ENCODE measurements at regions not wholly inside any gene's neighbourhood (a gene's known extent, or its start where the extent isn't known, plus 50 kb on each side); places are given as distances from the start of the nearest gene placed in this dataset.

DNA sequence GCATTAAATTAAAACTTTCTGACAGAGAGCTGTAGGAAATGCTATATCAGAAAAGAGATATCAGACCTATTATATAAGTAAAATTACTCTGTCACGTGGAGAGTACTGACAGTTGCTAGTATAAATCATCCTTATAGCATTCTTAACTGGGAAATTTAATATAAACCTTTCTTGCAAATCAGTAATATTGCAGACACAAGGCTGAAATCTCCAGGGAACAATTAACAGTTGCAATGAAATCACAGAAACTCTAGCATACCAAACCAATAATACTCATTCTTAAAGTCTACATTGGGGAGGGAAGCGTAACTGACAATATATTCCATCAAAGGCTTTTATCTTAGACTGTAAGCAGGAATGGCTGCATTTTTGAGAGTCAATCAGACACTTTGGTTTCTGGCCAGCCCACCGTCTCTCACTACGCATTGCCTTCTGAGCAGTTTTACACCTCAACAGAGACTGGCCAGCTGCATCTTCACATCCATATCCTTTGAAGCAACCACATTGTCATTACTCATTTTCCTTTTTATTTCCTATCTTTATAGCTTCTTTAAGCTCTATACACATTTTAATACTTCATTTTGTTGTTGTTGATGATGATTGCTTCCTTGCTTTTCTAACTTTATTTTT lies 536.0 kb upstream of the CDH2 start:
- no peak overlapping the region for H3K27ac ChIP-seq (ENCODE audit: low read depth in 1 of 3, low read length in 2 of 3)
- no peaks in the 10 kb centered on the region for H3K9me3 ChIP-seq (ENCODE audit: control insufficient read depth in 2 of 2, insufficient read depth in 1 of 2, low read depth in 1 of 2, low read length in 1 of 2)
- H3K4me1 ChIP-seq (ENCODE audit: control insufficient read depth in 3 of 3, insufficient read depth in 2 of 3, low read depth in 1 of 3, low read length in 2 of 3), result no peaks in the 10 kb centered on the region
- no peak overlapping the region for H3K4me3 ChIP-seq (ENCODE audit: low read depth in 1 of 3, low read length in 3 of 3)
- no peak for DNase-seq
- H3K36me3 ChIP-seq (ENCODE audit: control insufficient read depth in 3 of 3, insufficient read depth in 2 of 3, low read depth in 1 of 3, low read length in 3 of 3), result no peaks in the 10 kb centered on the region
- 77 to 79% (median 77%) methylated on average over 4 of the region's 4 CpGs for WGBS, 3 donors
- no peaks in the 10 kb centered on the region for H3K27me3 ChIP-seq (ENCODE audit: control insufficient read depth in 3 of 3, insufficient read depth in 3 of 3, low read length in 3 of 3)
- no peak for FAIRE-seq

DNA sequence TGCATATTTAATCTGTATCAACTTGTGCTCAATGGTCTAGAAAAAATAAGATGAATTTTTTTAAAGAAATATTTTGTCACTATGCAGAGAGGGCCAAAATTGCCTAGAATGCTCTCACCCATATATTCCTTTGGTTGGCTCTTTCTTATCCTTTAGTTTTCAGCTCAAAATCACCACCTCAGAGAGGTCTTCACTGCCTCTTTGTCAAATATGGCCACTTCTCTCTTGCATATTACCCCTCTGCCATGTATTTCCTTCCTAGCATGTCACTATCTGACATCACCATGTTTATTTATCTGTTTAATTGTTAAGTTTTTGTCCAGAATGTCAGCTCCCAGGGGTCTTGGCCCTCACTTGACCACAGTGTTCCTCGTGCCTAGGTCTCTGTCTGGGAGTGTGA lies 535.2 kb upstream of the CDH2 start:
- Histone ChIP-seq H3K4me3 (ENCODE audit: low read depth in 1 of 3, low read length in 3 of 3) (no peak overlapping the region), H3K27me3 (ENCODE audit: control insufficient read depth in 3 of 3, insufficient read depth in 3 of 3, low read length in 3 of 3) (no peaks in the 10 kb centered on the region), H3K9me3 (ENCODE audit: control insufficient read depth in 2 of 2, insufficient read depth in 1 of 2, low read depth in 1 of 2, low read length in 1 of 2) (no peaks in the 10 kb centered on the region), H3K27ac (ENCODE audit: low read depth in 1 of 3, low read length in 2 of 3) (no peak overlapping the region), H3K36me3 (ENCODE audit: control insufficient read depth in 3 of 3, insufficient read depth in 2 of 3, low read depth in 1 of 3, low read length in 3 of 3) (no peaks in the 10 kb centered on the region), H3K4me1 (ENCODE audit: control insufficient read depth in 3 of 3, insufficient read depth in 2 of 3, low read depth in 1 of 3, low read length in 2 of 3) (no peaks in the 10 kb centered on the region)
- no peak for DNase-seq
- 25 to 57% (median 32%) methylated on average over 1 of the region's 1 CpG for WGBS, 3 donors
- FAIRE-seq, result no peak

- 65 to 83% (median 80%) methylated on average over 1 of the region's 1 CpG for WGBS, 3 donors
Observed at GRCh38 chr18:28711096-28711495, 534.2 kb upstream of the CDH2 start.

GRCh38 chr18:28707006-28707405 lies 530.1 kb upstream of the CDH2 start:
- Histone ChIP-seq H3K36me3 (ENCODE audit: control insufficient read depth in 3 of 3, insufficient read depth in 2 of 3, low read depth in 1 of 3, low read length in 3 of 3) (no peaks in the 10 kb centered on the region), H3K9me3 (ENCODE audit: control insufficient read depth in 2 of 2, insufficient read depth in 1 of 2, low read depth in 1 of 2, low read length in 1 of 2) (no peaks in the 10 kb centered on the region), H3K4me3 (ENCODE audit: low read depth in 1 of 3, low read length in 3 of 3) (no peak overlapping the region), H3K4me1 (ENCODE audit: control insufficient read depth in 3 of 3, insufficient read depth in 2 of 3, low read depth in 1 of 3, low read length in 2 of 3) (no peaks in the 10 kb centered on the region), H3K27me3 (ENCODE audit: control insufficient read depth in 3 of 3, insufficient read depth in 3 of 3, low read length in 3 of 3) (no peaks in the 10 kb centered on the region), H3K27ac (ENCODE audit: low read depth in 1 of 3, low read length in 2 of 3) (no peak overlapping the region)
- WGBS, 3 donors, result 68 to 84% (median 78%) methylated on average over 4 of the region's 4 CpGs
- DNase-seq (no peak), FAIRE-seq (no peak)

More at GRCh38 chr18:28711096-28711495, 534.2 kb upstream of the CDH2 start:
- DNase-seq (no peak), FAIRE-seq (no peak)
- H3K27me3 ChIP-seq (ENCODE audit: control insufficient read depth in 3 of 3, insufficient read depth in 3 of 3, low read length in 3 of 3), result no peaks in the 10 kb centered on the region
- no peaks in the 10 kb centered on the region for H3K9me3 ChIP-seq (ENCODE audit: control insufficient read depth in 2 of 2, insufficient read depth in 1 of 2, low read depth in 1 of 2, low read length in 1 of 2)
- no peak overlapping the region for H3K27ac ChIP-seq (ENCODE audit: low read depth in 1 of 3, low read length in 2 of 3)
- H3K36me3 ChIP-seq (ENCODE audit: control insufficient read depth in 3 of 3, insufficient read depth in 2 of 3, low read depth in 1 of 3, low read length in 3 of 3), result no peaks in the 10 kb centered on the region
- no peak overlapping the region for H3K4me3 ChIP-seq (ENCODE audit: low read depth in 1 of 3, low read length in 3 of 3)
- no peaks in the 10 kb centered on the region for H3K4me1 ChIP-seq (ENCODE audit: control insufficient read depth in 3 of 3, insufficient read depth in 2 of 3, low read depth in 1 of 3, low read length in 2 of 3)

DNA sequence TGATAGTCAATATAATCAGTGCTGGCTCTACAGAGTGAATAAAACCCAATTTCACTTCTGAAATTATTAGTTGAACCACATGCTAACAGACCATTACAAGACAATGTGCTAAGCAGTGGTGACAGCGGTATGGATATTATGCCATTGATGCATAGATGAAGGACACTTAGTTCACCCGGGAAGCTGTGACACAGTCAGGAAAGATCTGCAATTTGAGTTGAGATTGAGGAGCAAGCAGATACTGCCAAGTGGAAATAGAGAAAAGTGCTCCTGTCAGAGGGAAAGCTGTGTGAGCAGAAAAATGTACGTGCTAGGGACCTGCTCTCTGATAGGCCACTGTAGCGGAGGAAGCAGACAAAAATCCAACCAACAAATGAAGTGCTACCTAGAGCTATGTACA lies 529.5 kb upstream of the CDH2 start:
- Histone ChIP-seq H3K27me3 (ENCODE audit: control insufficient read depth in 3 of 3, insufficient read depth in 3 of 3, low read length in 3 of 3) (no peaks in the 10 kb centered on the region), H3K4me1 (ENCODE audit: control insufficient read depth in 3 of 3, insufficient read depth in 2 of 3, low read depth in 1 of 3, low read length in 2 of 3) (no peaks in the 10 kb centered on the region), H3K27ac (ENCODE audit: low read depth in 1 of 3, low read length in 2 of 3) (no peak overlapping the region), H3K9me3 (ENCODE audit: control insufficient read depth in 2 of 2, insufficient read depth in 1 of 2, low read depth in 1 of 2, low read length in 1 of 2) (no peaks in the 10 kb centered on the region), H3K4me3 (ENCODE audit: low read depth in 1 of 3, low read length in 3 of 3) (no peak overlapping the region), H3K36me3 (ENCODE audit: control insufficient read depth in 3 of 3, insufficient read depth in 2 of 3, low read depth in 1 of 3, low read length in 3 of 3) (no peaks in the 10 kb centered on the region)
- no peak for DNase-seq
- no peak for FAIRE-seq
- WGBS, 3 donors, result 65 to 89% (median 81%) methylated on average over 4 of the region's 4 CpGs

DNA sequence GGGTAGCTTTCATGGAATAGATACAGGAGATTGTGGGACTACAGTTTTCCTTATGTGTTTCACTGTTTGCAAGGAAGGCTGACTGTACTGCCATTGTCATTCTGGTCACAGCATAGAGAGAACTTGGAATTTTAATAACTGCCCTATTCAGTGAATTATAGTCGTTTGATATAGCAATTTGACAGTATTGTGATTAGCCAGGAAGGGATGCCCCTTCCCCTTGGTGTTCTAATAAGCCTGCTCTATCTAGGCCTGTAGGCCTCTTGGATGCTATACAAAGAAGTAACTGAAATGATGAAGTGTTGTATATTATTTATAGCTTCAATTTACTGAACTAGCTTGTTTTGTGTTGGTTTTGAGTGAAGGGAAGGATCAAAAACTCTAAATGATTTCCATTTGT lies 528.6 kb upstream of the CDH2 start:
- 32 to 61% (median 37%) methylated on average over 1 of the region's 1 CpG for WGBS, 3 donors
- FAIRE-seq, result no peak
- no peak overlapping the region for H3K27ac ChIP-seq (ENCODE audit: low read depth in 1 of 3, low read length in 2 of 3)

DNA sequence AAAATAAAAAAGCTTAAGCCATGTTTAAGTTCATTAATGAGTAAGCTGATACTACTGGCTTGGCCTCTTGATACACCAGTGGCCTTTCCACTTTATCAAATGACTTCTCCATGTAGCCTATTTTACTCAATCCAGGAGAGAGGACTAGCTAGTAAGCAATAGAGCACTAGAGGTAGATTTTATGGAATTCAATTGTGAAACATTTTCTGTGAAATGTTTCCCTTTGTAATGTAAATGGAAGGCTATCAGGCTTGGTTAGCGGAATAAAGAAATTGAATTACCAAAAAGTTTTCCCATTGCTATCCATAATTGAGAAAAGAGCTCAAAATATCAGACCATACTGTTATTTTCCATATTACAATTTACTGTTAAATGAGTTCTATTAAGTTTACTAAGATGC lies 515.4 kb upstream of the CDH2 start:
- H3K27me3 ChIP-seq (ENCODE audit: control insufficient read depth in 3 of 3, insufficient read depth in 3 of 3, low read length in 3 of 3), result no peaks in the 10 kb centered on the region
- no peak for DNase-seq
- no peak overlapping the region for H3K27ac ChIP-seq (ENCODE audit: low read depth in 1 of 3, low read length in 2 of 3)
- FAIRE-seq, result no peak
- H3K9me3 ChIP-seq (ENCODE audit: control insufficient read depth in 2 of 2, insufficient read depth in 1 of 2, low read depth in 1 of 2, low read length in 1 of 2), result no peaks in the 10 kb centered on the region
- H3K4me3 ChIP-seq (ENCODE audit: low read depth in 1 of 3, low read length in 3 of 3), result no peak overlapping the region
- H3K4me1 ChIP-seq (ENCODE audit: control insufficient read depth in 3 of 3, insufficient read depth in 2 of 3, low read depth in 1 of 3, low read length in 2 of 3), result no peaks in the 10 kb centered on the region
- no peaks in the 10 kb centered on the region for H3K36me3 ChIP-seq (ENCODE audit: control insufficient read depth in 3 of 3, insufficient read depth in 2 of 3, low read depth in 1 of 3, low read length in 3 of 3)
- WGBS, 3 donors, result 87 to 98% (median 88%) methylated on average over 1 of the region's 1 CpG

More for the DNA sequence above, 528.6 kb upstream of the CDH2 start:
- no peaks in the 10 kb centered on the region for H3K4me1 ChIP-seq (ENCODE audit: control insufficient read depth in 3 of 3, insufficient read depth in 2 of 3, low read depth in 1 of 3, low read length in 2 of 3)
- H3K9me3 ChIP-seq (ENCODE audit: control insufficient read depth in 2 of 2, insufficient read depth in 1 of 2, low read depth in 1 of 2, low read length in 1 of 2), result no peaks in the 10 kb centered on the region
- no peak for DNase-seq
- no peaks in the 10 kb centered on the region for H3K36me3 ChIP-seq (ENCODE audit: control insufficient read depth in 3 of 3, insufficient read depth in 2 of 3, low read depth in 1 of 3, low read length in 3 of 3)
- no peaks in the 10 kb centered on the region for H3K27me3 ChIP-seq (ENCODE audit: control insufficient read depth in 3 of 3, insufficient read depth in 3 of 3, low read length in 3 of 3)
- no peak overlapping the region for H3K4me3 ChIP-seq (ENCODE audit: low read depth in 1 of 3, low read length in 3 of 3)

- H3K27me3 ChIP-seq (ENCODE audit: control insufficient read depth in 3 of 3, insufficient read depth in 3 of 3, low read length in 3 of 3), result no peaks in the 10 kb centered on the region
- no peaks in the 10 kb centered on the region for H3K36me3 ChIP-seq (ENCODE audit: control insufficient read depth in 3 of 3, insufficient read depth in 2 of 3, low read depth in 1 of 3, low read length in 3 of 3)
- no peak for FAIRE-seq
- H3K27ac ChIP-seq (ENCODE audit: low read depth in 1 of 3, low read length in 2 of 3), result no peak overlapping the region
- no peaks in the 10 kb centered on the region for H3K4me1 ChIP-seq (ENCODE audit: control insufficient read depth in 3 of 3, insufficient read depth in 2 of 3, low read depth in 1 of 3, low read length in 2 of 3)
- no peak for DNase-seq
- WGBS, 3 donors, result 74 to 95% (median 82%) methylated on average over 1 of the region's 1 CpG
- H3K4me3 ChIP-seq (ENCODE audit: low read depth in 1 of 3, low read length in 3 of 3), result no peak overlapping the region
- no peaks in the 10 kb centered on the region for H3K9me3 ChIP-seq (ENCODE audit: control insufficient read depth in 2 of 2, insufficient read depth in 1 of 2, low read depth in 1 of 2, low read length in 1 of 2)
Observed at GRCh38 chr18:28691496-28691840, 514.5 kb upstream of the CDH2 start.

DNA sequence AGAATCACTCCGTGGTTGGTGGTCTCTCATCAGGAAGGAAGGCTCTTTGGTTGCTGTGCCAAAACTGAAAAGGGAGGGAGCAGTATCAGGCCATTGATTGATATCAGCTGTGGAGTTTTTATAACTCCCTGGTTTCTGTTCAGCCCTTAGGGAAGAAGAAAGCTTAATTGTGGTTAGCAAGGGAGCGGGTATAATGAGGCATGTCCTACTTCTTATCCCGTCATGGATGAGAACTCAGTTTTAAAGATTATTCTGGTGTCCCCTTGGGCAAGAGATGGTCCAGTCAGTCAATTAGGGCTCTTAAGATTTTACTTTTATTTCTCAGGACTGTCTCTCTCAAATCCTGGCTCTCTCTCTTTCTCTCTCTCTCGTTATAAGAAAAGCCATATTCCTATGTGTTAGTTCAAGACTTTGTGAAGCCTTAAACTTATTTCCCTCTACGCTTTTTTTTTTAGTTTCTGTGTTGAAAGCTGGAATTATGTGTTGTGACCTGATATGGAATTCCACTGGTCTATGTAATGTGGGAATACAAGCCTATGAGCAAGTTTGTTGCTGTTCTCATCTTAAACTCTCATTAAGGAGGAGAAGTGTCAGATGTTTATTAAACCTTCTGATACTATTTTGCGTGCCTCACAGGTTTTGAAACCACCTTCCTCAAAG lies 514.0 kb upstream of the CDH2 start:
- Histone ChIP-seq H3K9me3 (ENCODE audit: control insufficient read depth in 2 of 2, insufficient read depth in 1 of 2, low read depth in 1 of 2, low read length in 1 of 2) (no peaks in the 10 kb centered on the region), H3K4me1 (ENCODE audit: control insufficient read depth in 3 of 3, insufficient read depth in 2 of 3, low read depth in 1 of 3, low read length in 2 of 3) (no peaks in the 10 kb centered on the region), H3K4me3 (ENCODE audit: low read depth in 1 of 3, low read length in 3 of 3) (no peak overlapping the region), H3K36me3 (ENCODE audit: control insufficient read depth in 3 of 3, insufficient read depth in 2 of 3, low read depth in 1 of 3, low read length in 3 of 3) (no peaks in the 10 kb centered on the region), H3K27me3 (ENCODE audit: control insufficient read depth in 3 of 3, insufficient read depth in 3 of 3, low read length in 3 of 3) (no peaks in the 10 kb centered on the region), H3K27ac (ENCODE audit: low read depth in 1 of 3, low read length in 2 of 3) (no peak overlapping the region)
- FAIRE-seq (no peak), DNase-seq (no peak)
- WGBS, 3 donors, result 73 to 80% (median 78%) methylated on average over 6 of the region's 6 CpGs

All from small intestine (tissue), 7 donors.